ENCODE measurements at regions not wholly inside any gene's neighbourhood (a gene's known extent, or its start where the extent isn't known, plus 50 kb on each side); places are given as distances from the start of the nearest gene placed in this dataset.

DNA sequence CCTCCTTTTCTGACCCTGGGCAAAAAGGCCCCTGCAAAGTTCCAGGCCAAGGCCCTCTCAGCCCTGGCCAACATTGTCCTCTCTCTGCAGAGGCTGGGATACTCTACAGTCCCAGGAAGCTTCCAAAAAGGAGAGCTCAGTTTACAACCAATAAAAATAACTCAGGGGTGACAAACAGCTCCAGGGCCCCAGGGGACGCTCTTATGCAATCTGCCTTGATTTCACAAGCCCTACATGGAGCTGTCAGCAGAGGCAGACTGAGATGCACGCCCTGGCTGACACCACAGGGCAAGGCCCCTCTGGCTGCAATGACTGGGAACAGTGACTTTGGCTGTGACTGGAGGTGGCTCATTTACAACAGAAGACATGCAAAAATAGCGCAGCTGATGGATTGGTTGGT, 129.0 kb upstream of the MED13L start (continued):
- TF ChIP-seq ZNF404 (tag by site-specific recombination; IDR thresholded peaks at IDR 0.05) (no peak), ZNF426 (tag by site-specific recombination; IDR thresholded peaks at IDR 0.05) (no peak), ZNF529 (tag by site-specific recombination; IDR thresholded peaks at IDR 0.05; ENCODE audit: insufficient replicate concordance) (no peak), ZSCAN30 (tag by site-specific recombination; IDR thresholded peaks at IDR 0.05) (peak; percentile 83), ZNF223 (tag by site-specific recombination; IDR thresholded peaks at IDR 0.05) (no peak), KLF8 (tag by site-specific recombination; IDR thresholded peaks at IDR 0.05) (peak; percentile 73), ZNF138 (tag by site-specific recombination; IDR thresholded peaks at IDR 0.05; ENCODE audit: borderline replicate concordance) (no peak), ZFP3 (tag by site-specific recombination; IDR thresholded peaks at IDR 0.05; ENCODE audit: low read depth) (no peak), GLIS2 (tag by site-specific recombination; IDR thresholded peaks at IDR 0.05) (no peak), ZFP41 (tag by site-specific recombination; IDR thresholded peaks at IDR 0.05; ENCODE audit: borderline replicate concordance) (no peak), YY2 (tag by site-specific recombination; IDR thresholded peaks at IDR 0.05) (no peak), ZNF76 (tag by site-specific recombination; IDR thresholded peaks at IDR 0.05; ENCODE audit: borderline replicate concordance, low read depth) (no peak), ZXDB (tag by site-specific recombination; IDR thresholded peaks at IDR 0.05) (peak; percentile 71), ZNF350 (tag by site-specific recombination; IDR thresholded peaks at IDR 0.05) (no peak), ZNF747 (tag by site-specific recombination; IDR thresholded peaks at IDR 0.05) (no peak), ZNF302 (tag by site-specific recombination; IDR thresholded peaks at IDR 0.05; ENCODE audit: low read depth) (no peak), ZNF530 (tag by site-specific recombination; IDR thresholded peaks at IDR 0.05; ENCODE audit: low read depth) (no peak), GFI1B (tag by site-specific recombination; IDR thresholded peaks at IDR 0.05) (peak; percentile 91), ZNF433 (tag by site-specific recombination; IDR thresholded peaks at IDR 0.05; ENCODE audit: low read depth) (no peak), ZNF114 (tag by site-specific recombination; IDR thresholded peaks at IDR 0.05) (no peak)
- TF ChIP-seq, protein P1, sequence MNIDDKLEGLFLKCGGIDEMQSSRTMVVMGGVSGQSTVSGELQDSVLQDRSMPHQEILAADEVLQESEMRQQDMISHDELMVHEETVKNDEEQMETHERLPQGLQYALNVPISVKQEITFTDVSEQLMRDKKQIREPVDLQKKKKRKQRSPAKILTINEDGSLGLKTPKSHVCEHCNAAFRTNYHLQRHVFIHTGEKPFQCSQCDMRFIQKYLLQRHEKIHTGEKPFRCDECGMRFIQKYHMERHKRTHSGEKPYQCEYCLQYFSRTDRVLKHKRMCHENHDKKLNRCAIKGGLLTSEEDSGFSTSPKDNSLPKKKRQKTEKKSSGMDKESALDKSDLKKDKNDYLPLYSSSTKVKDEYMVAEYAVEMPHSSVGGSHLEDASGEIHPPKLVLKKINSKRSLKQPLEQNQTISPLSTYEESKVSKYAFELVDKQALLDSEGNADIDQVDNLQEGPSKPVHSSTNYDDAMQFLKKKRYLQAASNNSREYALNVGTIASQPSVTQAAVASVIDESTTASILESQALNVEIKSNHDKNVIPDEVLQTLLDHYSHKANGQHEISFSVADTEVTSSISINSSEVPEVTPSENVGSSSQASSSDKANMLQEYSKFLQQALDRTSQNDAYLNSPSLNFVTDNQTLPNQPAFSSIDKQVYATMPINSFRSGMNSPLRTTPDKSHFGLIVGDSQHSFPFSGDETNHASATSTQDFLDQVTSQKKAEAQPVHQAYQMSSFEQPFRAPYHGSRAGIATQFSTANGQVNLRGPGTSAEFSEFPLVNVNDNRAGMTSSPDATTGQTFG (tag by site-specific recombination; IDR thresholded peaks at IDR 0.05; ENCODE audit: borderline replicate concordance), result no peak
- TF ChIP-seq, protein P2, sequence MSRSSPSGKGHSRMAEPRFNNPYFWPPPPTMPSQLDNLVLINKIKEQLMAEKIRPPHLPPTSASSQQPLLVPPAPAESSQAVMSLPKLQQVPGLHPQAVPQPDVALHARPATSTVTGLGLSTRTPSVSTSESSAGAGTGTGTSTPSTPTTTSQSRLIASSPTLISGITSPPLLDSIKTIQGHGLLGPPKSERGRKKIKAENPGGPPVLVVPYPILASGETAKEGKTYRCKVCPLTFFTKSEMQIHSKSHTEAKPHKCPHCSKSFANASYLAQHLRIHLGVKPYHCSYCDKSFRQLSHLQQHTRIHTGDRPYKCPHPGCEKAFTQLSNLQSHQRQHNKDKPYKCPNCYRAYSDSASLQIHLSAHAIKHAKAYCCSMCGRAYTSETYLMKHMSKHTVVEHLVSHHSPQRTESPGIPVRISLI (tag by site-specific recombination; IDR thresholded peaks at IDR 0.05), result no peak
- TF ChIP-seq, protein P3, sequence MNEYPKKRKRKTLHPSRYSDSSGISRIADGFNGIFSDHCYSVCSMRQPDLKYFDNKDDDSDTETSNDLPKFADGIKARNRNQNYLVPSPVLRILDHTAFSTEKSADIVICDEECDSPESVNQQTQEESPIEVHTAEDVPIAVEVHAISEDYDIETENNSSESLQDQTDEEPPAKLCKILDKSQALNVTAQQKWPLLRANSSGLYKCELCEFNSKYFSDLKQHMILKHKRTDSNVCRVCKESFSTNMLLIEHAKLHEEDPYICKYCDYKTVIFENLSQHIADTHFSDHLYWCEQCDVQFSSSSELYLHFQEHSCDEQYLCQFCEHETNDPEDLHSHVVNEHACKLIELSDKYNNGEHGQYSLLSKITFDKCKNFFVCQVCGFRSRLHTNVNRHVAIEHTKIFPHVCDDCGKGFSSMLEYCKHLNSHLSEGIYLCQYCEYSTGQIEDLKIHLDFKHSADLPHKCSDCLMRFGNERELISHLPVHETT (tag by site-specific recombination; IDR thresholded peaks at IDR 0.05), result peak; percentile 87; the same call in 1 of the 2 replicates
- TF ChIP-seq, protein P4, sequence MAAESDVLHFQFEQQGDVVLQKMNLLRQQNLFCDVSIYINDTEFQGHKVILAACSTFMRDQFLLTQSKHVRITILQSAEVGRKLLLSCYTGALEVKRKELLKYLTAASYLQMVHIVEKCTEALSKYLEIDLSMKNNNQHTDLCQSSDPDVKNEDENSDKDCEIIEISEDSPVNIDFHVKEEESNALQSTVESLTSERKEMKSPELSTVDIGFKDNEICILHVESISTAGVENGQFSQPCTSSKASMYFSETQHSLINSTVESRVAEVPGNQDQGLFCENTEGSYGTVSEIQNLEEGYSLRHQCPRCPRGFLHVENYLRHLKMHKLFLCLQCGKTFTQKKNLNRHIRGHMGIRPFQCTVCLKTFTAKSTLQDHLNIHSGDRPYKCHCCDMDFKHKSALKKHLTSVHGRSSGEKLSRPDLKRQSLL (tag by site-specific recombination; IDR thresholded peaks at IDR 0.05), result 0 out of 2 replicates have a peak, but pooled peaks have one; percentile 64
- TF ChIP-seq, protein P5, sequence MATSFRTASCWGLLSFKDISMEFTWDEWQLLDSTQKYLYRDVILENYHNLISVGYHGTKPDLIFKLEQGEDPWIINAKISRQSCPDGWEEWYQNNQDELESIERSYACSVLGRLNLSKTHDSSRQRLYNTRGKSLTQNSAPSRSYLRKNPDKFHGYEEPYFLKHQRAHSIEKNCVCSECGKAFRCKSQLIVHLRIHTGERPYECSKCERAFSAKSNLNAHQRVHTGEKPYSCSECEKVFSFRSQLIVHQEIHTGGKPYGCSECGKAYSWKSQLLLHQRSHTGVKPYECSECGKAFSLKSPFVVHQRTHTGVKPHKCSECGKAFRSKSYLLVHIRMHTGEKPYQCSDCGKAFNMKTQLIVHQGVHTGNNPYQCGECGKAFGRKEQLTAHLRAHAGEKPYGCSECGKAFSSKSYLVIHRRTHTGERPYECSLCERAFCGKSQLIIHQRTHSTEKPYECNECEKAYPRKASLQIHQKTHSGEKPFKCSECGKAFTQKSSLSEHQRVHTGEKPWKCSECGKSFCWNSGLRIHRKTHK (tag by site-specific recombination; IDR thresholded peaks at IDR 0.05), result no peak
- TF ChIP-seq, protein P6, sequence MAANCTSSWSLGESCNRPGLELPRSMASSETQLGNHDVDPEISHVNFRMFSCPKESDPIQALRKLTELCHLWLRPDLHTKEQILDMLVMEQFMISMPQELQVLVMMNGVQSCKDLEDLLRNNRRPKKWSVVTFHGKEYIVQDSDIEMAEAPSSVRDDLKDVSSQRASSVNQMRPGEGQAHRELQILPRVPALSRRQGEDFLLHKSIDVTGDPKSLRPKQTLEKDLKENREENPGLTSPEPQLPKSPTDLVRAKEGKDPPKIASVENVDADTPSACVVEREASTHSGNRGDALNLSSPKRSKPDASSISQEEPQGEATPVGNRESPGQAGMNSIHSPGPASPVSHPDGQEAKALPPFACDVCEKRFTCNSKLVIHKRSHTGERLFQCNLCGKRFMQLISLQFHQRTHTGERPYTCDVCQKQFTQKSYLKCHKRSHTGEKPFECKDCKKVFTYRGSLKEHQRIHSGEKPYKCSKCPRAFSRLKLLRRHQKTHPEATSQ (tag by site-specific recombination; IDR thresholded peaks at IDR 0.05), result no peak
- TF ChIP-seq, protein P7, sequence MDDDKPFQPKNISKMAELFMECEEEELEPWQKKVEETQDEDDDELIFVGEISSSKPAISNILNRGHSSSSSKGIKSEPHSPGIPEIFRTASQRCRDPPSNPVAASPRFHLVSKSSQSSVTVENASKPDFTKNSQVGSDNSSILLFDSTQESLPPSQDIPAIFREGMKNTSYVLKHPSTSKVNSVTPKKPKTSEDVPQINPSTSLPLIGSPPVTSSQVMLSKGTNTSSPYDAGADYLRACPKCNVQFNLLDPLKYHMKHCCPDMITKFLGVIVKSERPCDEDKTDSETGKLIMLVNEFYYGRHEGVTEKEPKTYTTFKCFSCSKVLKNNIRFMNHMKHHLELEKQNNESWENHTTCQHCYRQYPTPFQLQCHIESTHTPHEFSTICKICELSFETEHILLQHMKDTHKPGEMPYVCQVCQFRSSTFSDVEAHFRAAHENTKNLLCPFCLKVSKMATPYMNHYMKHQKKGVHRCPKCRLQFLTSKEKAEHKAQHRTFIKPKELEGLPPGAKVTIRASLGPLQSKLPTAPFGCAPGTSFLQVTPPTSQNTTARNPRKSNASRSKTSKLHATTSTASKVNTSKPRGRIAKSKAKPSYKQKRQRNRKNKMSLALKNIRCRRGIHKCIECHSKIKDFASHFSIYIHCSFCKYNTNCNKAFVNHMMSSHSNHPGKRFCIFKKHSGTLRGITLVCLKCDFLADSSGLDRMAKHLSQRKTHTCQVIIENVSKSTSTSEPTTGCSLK (tag by site-specific recombination; IDR thresholded peaks at IDR 0.05), result no peak
- TF ChIP-seq, protein P8, sequence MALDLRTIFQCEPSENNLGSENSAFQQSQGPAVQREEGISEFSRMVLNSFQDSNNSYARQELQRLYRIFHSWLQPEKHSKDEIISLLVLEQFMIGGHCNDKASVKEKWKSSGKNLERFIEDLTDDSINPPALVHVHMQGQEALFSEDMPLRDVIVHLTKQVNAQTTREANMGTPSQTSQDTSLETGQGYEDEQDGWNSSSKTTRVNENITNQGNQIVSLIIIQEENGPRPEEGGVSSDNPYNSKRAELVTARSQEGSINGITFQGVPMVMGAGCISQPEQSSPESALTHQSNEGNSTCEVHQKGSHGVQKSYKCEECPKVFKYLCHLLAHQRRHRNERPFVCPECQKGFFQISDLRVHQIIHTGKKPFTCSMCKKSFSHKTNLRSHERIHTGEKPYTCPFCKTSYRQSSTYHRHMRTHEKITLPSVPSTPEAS (tag by site-specific recombination; IDR thresholded peaks at IDR 0.05), result no peak
